ENCODE measurements at regions not wholly inside any gene's neighbourhood (a gene's known extent, or its start where the extent isn't known, plus 50 kb on each side); places are given as distances from the start of the nearest gene placed in this dataset.

DNA sequence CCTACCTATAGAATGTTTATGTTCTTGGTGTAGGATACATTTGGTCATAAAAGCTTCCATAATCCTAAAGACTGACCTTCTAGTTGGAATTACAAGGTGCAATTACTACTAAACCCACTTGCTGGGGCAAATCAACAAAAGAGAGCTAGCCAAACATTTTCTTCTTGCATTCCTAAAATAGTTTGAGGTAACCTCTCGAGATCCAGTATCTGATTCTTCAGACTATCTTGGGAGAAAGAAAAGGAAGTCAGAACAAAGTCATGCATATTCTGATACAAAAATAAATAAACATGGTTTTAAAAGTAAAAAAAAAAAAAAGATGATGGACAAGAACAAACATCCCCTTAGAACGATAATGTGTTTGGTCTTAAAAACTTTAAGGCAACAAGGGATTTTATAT lies 294.2 kb upstream of the RSPO3 start:
- TF ChIP-seq, protein P1, sequence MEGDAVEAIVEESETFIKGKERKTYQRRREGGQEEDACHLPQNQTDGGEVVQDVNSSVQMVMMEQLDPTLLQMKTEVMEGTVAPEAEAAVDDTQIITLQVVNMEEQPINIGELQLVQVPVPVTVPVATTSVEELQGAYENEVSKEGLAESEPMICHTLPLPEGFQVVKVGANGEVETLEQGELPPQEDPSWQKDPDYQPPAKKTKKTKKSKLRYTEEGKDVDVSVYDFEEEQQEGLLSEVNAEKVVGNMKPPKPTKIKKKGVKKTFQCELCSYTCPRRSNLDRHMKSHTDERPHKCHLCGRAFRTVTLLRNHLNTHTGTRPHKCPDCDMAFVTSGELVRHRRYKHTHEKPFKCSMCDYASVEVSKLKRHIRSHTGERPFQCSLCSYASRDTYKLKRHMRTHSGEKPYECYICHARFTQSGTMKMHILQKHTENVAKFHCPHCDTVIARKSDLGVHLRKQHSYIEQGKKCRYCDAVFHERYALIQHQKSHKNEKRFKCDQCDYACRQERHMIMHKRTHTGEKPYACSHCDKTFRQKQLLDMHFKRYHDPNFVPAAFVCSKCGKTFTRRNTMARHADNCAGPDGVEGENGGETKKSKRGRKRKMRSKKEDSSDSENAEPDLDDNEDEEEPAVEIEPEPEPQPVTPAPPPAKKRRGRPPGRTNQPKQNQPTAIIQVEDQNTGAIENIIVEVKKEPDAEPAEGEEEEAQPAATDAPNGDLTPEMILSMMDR (IDR thresholded peaks at IDR 0.05; ENCODE audit: low read depth, low read length) = no peak
- no peak for DNase-seq (ENCODE audit: low read depth, low spot score)
- in situ Hi-C loops (cut with HindIII; ENCODE audit: low sequenced_read_pairs) = no loop called here
- no peak overlapping the region for H3K4me3 ChIP-seq (ENCODE audit: low read depth, low read length)

DNA sequence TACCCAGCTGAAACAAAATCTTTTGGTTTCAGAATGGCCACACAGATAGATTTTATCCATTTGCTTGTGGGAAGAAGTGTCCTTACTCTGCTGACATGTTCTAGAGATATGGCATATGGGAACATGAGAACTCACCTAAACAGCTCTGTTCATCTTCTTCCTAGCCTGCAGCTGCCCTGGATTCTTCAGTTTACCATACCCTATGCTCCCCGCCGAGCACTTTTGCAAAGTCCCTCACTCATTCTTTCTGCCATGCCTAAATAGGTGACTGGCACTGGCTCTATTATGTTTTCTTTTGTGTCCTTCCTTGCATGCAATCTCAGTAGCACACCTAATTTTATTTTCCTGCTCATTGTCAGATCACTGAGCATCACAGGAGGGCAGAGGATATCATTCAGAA lies 293.7 kb upstream of the RSPO3 start:
- TF ChIP-seq, protein P1 (IDR thresholded peaks at IDR 0.05; ENCODE audit: low read depth, low read length) = no peak
- no peak overlapping the region for H3K4me3 ChIP-seq (ENCODE audit: low read depth, low read length)
- DNase-seq (ENCODE audit: low read depth, low spot score) = no peak
- in situ Hi-C loops (cut with HindIII; ENCODE audit: low sequenced_read_pairs) = no loop called here

- peak; percentile 19 for DNase-seq (ENCODE audit: low read depth, low spot score)
- TF ChIP-seq, protein P1 (IDR thresholded peaks at IDR 0.05; ENCODE audit: low read depth, low read length) = no peak
- H3K4me3 ChIP-seq (ENCODE audit: low read depth, low read length) = no peak overlapping the region
- in situ Hi-C loops (cut with HindIII; ENCODE audit: low sequenced_read_pairs) = no loop called here
These were observed 292.2 kb upstream of the RSPO3 start for GRCh38 chr6:126826166-126826714.

GRCh38 chr6:126831461-126831860 lies 287.0 kb upstream of the RSPO3 start:
- no peak overlapping the region for H3K4me3 ChIP-seq (ENCODE audit: low read depth, low read length)
- TF ChIP-seq, protein P1 (IDR thresholded peaks at IDR 0.05; ENCODE audit: low read depth, low read length) = no peak
- peak; percentile 64 for DNase-seq (ENCODE audit: low read depth, low spot score)
- in situ Hi-C loops (cut with HindIII; ENCODE audit: low sequenced_read_pairs) = no loop called here

DNA sequence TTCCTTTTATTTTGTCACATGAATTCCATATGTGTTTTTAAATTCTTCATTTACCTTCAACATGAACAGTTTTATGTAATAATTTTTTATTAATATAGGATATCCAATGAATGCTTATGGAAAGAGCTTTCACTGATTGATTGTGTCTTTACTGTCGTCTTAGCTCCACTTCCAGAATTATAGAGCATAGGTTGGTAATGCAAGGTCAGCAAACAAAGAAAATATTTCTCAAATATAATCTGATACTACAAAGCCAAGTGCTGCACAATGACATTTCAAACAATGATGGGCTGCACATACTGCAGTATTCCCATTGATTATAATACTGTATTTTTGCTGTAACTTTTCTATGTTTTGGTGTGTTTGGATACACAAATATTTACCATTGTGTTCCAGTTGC lies 275.7 kb upstream of the RSPO3 start:
- H3K4me3 ChIP-seq (ENCODE audit: low read depth, low read length) = no peak overlapping the region
- DNase-seq (ENCODE audit: low read depth, low spot score) = no peak
- TF ChIP-seq, protein P1 (IDR thresholded peaks at IDR 0.05; ENCODE audit: low read depth, low read length) = no peak
- in situ Hi-C loops (cut with HindIII; ENCODE audit: low sequenced_read_pairs) = no loop called here

DNA sequence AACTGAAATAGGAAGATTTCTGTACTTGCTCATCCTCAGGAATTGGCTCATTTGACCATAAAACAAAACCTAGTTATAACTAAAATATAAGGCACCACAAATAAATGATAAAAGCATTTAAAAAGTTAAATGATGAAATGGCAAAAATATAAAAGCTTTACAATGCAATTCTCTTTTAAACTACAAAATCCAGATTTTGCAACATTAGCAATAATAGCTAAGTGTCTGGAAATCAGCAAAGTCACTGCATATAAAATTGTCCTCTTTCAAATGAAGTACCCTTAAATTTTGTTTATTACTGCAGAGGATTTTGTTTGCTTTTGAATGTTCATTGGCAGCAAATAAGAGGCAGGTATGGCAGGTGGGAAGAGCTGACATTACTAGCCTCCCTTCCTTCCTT lies 270.4 kb upstream of the RSPO3 start:
- H3K4me3 ChIP-seq (ENCODE audit: low read depth, low read length) = no peak overlapping the region
- in situ Hi-C loops (cut with HindIII; ENCODE audit: low sequenced_read_pairs) = no loop called here
- TF ChIP-seq, protein P1 (IDR thresholded peaks at IDR 0.05; ENCODE audit: low read depth, low read length) = no peak
- DNase-seq (ENCODE audit: low read depth, low spot score) = no peak

GRCh38 chr6:126867641-126868040 lies 250.8 kb upstream of the RSPO3 start:
- in situ Hi-C loops (cut with HindIII; ENCODE audit: low sequenced_read_pairs) = no loop called here
- no peak overlapping the region for H3K4me3 ChIP-seq (ENCODE audit: low read depth, low read length)
- no peak for DNase-seq (ENCODE audit: low read depth, low spot score)
- TF ChIP-seq, protein P1 (IDR thresholded peaks at IDR 0.05; ENCODE audit: low read depth, low read length) = no peak

Measured in astrocyte of the spinal cord (primary cell).